SK-N-SH (cell line): ENCODE measurements at regions not wholly inside any gene's neighbourhood (a gene's known extent, or its start where the extent isn't known, plus 50 kb on each side); places are given as distances from the start of the nearest gene placed in this dataset.

ENCODE experiments used
- CTCF ChIA-PET: fragments of 300-600, 350-600 bp; formaldehyde crosslinking; extraction: SDS; loops from one replicate; lab custom pipeline; 2021; lab: Yijun Ruan, JAX
- POLR2A ChIA-PET: fragments of 350-600 bp; sonication (Branson Sonifier 250); formaldehyde crosslinking; extraction: SDS; loops from one replicate; lab custom pipeline; 2020; ENCODE audit warnings: antibody characterized with exemption, inconsistent platforms; lab: Yijun Ruan, JAX
- DNase-seq: peaks from one replicate; pipeline ENCODE4 v3.0.0; 2012
- H2AFZ ChIP-seq: fragments of 200-600 bp; sonication (generic); 2 replicates; pipeline ENCODE4 v1.8.1; 2016; ENCODE audit warnings: antibody characterized with exemption, mild to moderate bottlenecking, low read depth
- H3F3A ChIP-seq: fragments of 200-600 bp; sonication (generic); replicated peaks from 2 replicates; pipeline ENCODE3; 2016; ENCODE audit warnings: antibody characterized with exemption, mild to moderate bottlenecking; ENCODE audit not compliant: insufficient read depth
- H3K27ac ChIP-seq, 2 experiments: fragments of 200-500 bp in 1 of 2; fragments of 200-600 bp in 1 of 2; sonication (Bioruptor generic) in 1 of 2; sonication (generic), shearing (Covaris generic) in 1 of 2; 2 replicates each; pipeline versions ENCODE4 v1.5.1 to v1.6.1; 2014 to 2016; ENCODE audit warnings: low read depth in 2 of 2, inconsistent platforms in 1 of 2, low read length in 1 of 2, mild to moderate bottlenecking in 1 of 2, mixed read lengths in 1 of 2
- H3K27me3 ChIP-seq: fragments of 200-600 bp; sonication (generic), shearing (Covaris generic); 2 replicates; pipeline ENCODE4 v1.6.1; 2016; ENCODE audit warnings: mixed run types; ENCODE audit not compliant: insufficient read depth
- H3K36me3 ChIP-seq, 2 experiments: fragments of 200-500 bp in 1 of 2; fragments of 200-600 bp in 1 of 2; sonication (Bioruptor generic) in 1 of 2; sonication (generic) in 1 of 2; replicated peaks in 1 of 2; 2 replicates each; pipeline versions ENCODE3 to v1.5.1; 2014 to 2016; ENCODE audit warnings: low read length in 1 of 2, mild to moderate bottlenecking in 1 of 2; ENCODE audit not compliant: insufficient read depth in 2 of 2, control insufficient read depth in 1 of 2
- H3K4me1 ChIP-seq, 2 experiments: fragments of 200-500 bp in 1 of 2; fragments of 200-600 bp in 1 of 2; sonication (Bioruptor generic) in 1 of 2; sonication (generic), shearing (Covaris generic) in 1 of 2; 2 replicates each; pipeline versions ENCODE4 v1.5.1 to v1.6.1; 2014 to 2016; ENCODE audit warnings: low read depth in 1 of 2, low read length in 1 of 2, mixed run types in 1 of 2; ENCODE audit not compliant: insufficient read depth in 2 of 2, control insufficient read depth in 1 of 2
- H3K4me2 ChIP-seq: fragments of 200-600 bp; sonication (generic), shearing (Covaris generic); 2 replicates; pipeline ENCODE4 v1.6.1; 2017; ENCODE audit warnings: mixed run types
- H3K4me3 ChIP-seq, 2 experiments: fragments of 200-500 bp in 1 of 2; fragments of 200-600 bp in 1 of 2; sonication (Bioruptor generic) in 1 of 2; sonication (generic), shearing (Covaris generic) in 1 of 2; 2 replicates each; pipeline versions ENCODE4 v1.5.1 to v1.8.1; 2014 to 2016; ENCODE audit warnings: low read depth in 2 of 2, inconsistent platforms in 1 of 2, low read length in 1 of 2, mild to moderate bottlenecking in 1 of 2, mixed read lengths in 1 of 2, moderate library complexity in 1 of 2
- H3K79me2 ChIP-seq: fragments of 200-600 bp; sonication (generic); 2 replicates; pipeline ENCODE4 v1.8.1; 2017; ENCODE audit warnings: mild to moderate bottlenecking; ENCODE audit not compliant: insufficient read depth
- H3K9ac ChIP-seq: fragments of 200-600 bp; sonication (generic); 2 replicates; pipeline ENCODE4 v1.6.1; 2017; ENCODE audit warnings: mixed run types
- H3K9me2 ChIP-seq: fragments of 200-600 bp; sonication (generic); 2 replicates; pipeline ENCODE4 v1.6.1; 2017; ENCODE audit warnings: mixed run types
- H3K9me3 ChIP-seq: fragments of 200-600 bp; sonication (generic); 2 replicates; pipeline ENCODE4 v1.6.1; 2017; ENCODE audit warnings: mixed run types, mild to moderate bottlenecking, moderate library complexity
- H4K20me1 ChIP-seq: fragments of 200-600 bp; sonication (generic); 2 replicates; pipeline ENCODE4 v1.6.1; 2017; ENCODE audit warnings: mild to moderate bottlenecking, mixed run types; ENCODE audit not compliant: insufficient read depth
- ELF1 ChIP-seq: IDR thresholded peaks from 2 replicates; pipeline ENCODE4 v1.4.0; 2012
- EP300 ChIP-seq, 2 experiments: IDR thresholded peaks; 2 replicates each; pipeline versions ENCODE4 v1.4.0 to v1.6.1; 2012; ENCODE audit warnings: borderline replicate concordance in 1 of 2, low read depth in 1 of 2, low read length in 1 of 2
- EZH2phosphoT487 ChIP-seq: fragments of 200-600 bp; sonication (generic); IDR thresholded peaks from 2 replicates; pipeline ENCODE4 v1.6.1; 2017; ENCODE audit warnings: low read depth, mixed run types, mild to moderate bottlenecking, antibody characterized with exemption, moderate library complexity, borderline replicate concordance
- FOXJ3 ChIP-seq: sonication (generic); formaldehyde crosslinking; IDR thresholded peaks from 2 replicates; pipeline ENCODE4 v1.5.1; 2020; ENCODE audit warnings: mild to moderate bottlenecking, missing genetic modification reagents
- FOXM1 ChIP-seq: IDR thresholded peaks from 2 replicates; pipeline ENCODE4 v1.4.0; 2012; ENCODE audit warnings: low read depth, mild to moderate bottlenecking
- GATA2 ChIP-seq: sonication (generic); formaldehyde crosslinking; IDR thresholded peaks from 2 replicates; pipeline ENCODE4 v1.5.0; 2020; ENCODE audit warnings: mild to moderate bottlenecking, missing genetic modification reagents
- JUND ChIP-seq: IDR thresholded peaks from 2 replicates; pipeline ENCODE4 v1.4.0; 2012
- MEF2A ChIP-seq: IDR thresholded peaks from 2 replicates; pipeline ENCODE4 v1.4.0; 2012; ENCODE audit warnings: low read depth, borderline replicate concordance
- MXI1 ChIP-seq: IDR thresholded peaks from 2 replicates; pipeline ENCODE4 v1.6.1; 2012; ENCODE audit warnings: mild to moderate bottlenecking, low read depth, low read length, improper control_type of control experiment
- NFIC ChIP-seq: IDR thresholded peaks from 2 replicates; pipeline ENCODE4 v1.4.0; 2012; ENCODE audit warnings: borderline replicate concordance
- NRF1 ChIP-seq: IDR thresholded peaks from 2 replicates; pipeline ENCODE4 v1.6.1; 2012; ENCODE audit warnings: low read depth, mild to moderate bottlenecking, low read length
- POLR2AphosphoS5 ChIP-seq: IDR thresholded peaks from 2 replicates; pipeline ENCODE4 v1.6.1; 2012; ENCODE audit warnings: low read depth, low read length
- RAD21 ChIP-seq: IDR thresholded peaks from 2 replicates; pipeline ENCODE4 v1.6.1; 2012; ENCODE audit warnings: mild to moderate bottlenecking, low read length
- RCOR1 ChIP-seq: fragments of 150-350 bp; IDR thresholded peaks from 2 replicates; pipeline ENCODE4 v1.6.1; 2017; ENCODE audit warnings: antibody characterized with exemption, low read length
- REST ChIP-seq: IDR thresholded peaks from 2 replicates; pipeline ENCODE4 v1.6.1; 2012; ENCODE audit warnings: mild to moderate bottlenecking, low read depth, low read length, moderate library complexity
- RFX5 ChIP-seq: IDR thresholded peaks from 2 replicates; pipeline ENCODE4 v1.6.1; 2012; ENCODE audit warnings: mild to moderate bottlenecking, improper control_type of control experiment, low read length
- RXRA ChIP-seq: IDR thresholded peaks from 2 replicates; pipeline ENCODE4 v1.4.0; 2012; ENCODE audit warnings: low read depth, mild to moderate bottlenecking, borderline replicate concordance
- TAF1 ChIP-seq: IDR thresholded peaks from 2 replicates; pipeline ENCODE4 v1.6.1; 2012; ENCODE audit warnings: low read depth, mild to moderate bottlenecking, low read length, moderate library complexity, borderline replicate concordance
- TCF12 ChIP-seq: IDR thresholded peaks from 2 replicates; pipeline ENCODE4 v1.4.0; 2012
- TEAD4 ChIP-seq: IDR thresholded peaks from 2 replicates; pipeline ENCODE4 v1.4.0; 2012; ENCODE audit warnings: mild to moderate bottlenecking, borderline replicate concordance; ENCODE audit not compliant: insufficient read depth
- USF2 ChIP-seq: fragments of 150-350 bp; IDR thresholded peaks from 2 replicates; pipeline ENCODE4 v1.6.1; 2017; ENCODE audit warnings: antibody characterized with exemption, low read length, low read depth, borderline replicate concordance
- YY1 ChIP-seq: IDR thresholded peaks from 2 replicates; pipeline ENCODE4 v1.4.0; 2012; ENCODE audit warnings: low read depth, mild to moderate bottlenecking
- WGBS: methylation state at CpG from one replicate; pipeline ENCODE4 v1.1.6; 2017; ENCODE audit warnings: low lambda C conversion rate; 5-methylcytosine and 5-hydroxymethylcytosine counted together

GRCh38 chr5:40396317-40396716, 283.4 kb upstream of the PTGER4 start:
- DNase-seq: no peak
- H3K27me3 ChIP-seq: no peaks in the 10 kb centered on the region
- no peak for TF ChIP-seq RXRA
- TF ChIP-seq NRF1: no peak
- no peak for TF ChIP-seq TAF1
- TF ChIP-seq FOXM1: no peak
- TF ChIP-seq POLR2AphosphoS5: no peak
- no peak for TF ChIP-seq TEAD4
- no peak for TF ChIP-seq RAD21
- TF ChIP-seq EZH2phosphoT487: no peak
- no peak for TF ChIP-seq YY1
- no peak for TF ChIP-seq ELF1
- TF ChIP-seq MEF2A: no peak
- no peak for TF ChIP-seq GATA2
- no peak for TF ChIP-seq MXI1
- TF ChIP-seq TCF12: no peak
- no peak overlapping the region for H3K27ac ChIP-seq
- H3F3A ChIP-seq: no peaks in the 10 kb centered on the region
- no peak overlapping the region for H2AFZ ChIP-seq
- 7% methylated on average over 1 of the region's 1 CpG for WGBS
- CTCF ChIA-PET: no interaction called here
- no peaks in the 10 kb centered on the region for H3K79me2 ChIP-seq
- H3K9me3 ChIP-seq: no peaks in the 10 kb centered on the region
- no peak overlapping the region for H3K4me2 ChIP-seq
- no peak overlapping the region for H3K4me3 ChIP-seq
- H3K9ac ChIP-seq: no peak overlapping the region
- no peaks in the 10 kb centered on the region for H3K9me2 ChIP-seq
- no peaks in the 10 kb centered on the region for H3K4me1 ChIP-seq
- no peaks in the 10 kb centered on the region for H4K20me1 ChIP-seq
- no peaks in the 10 kb centered on the region for H3K36me3 ChIP-seq
- POLR2A ChIA-PET: no interaction called here

- Histone ChIP-seq H3K4me2 (no peak overlapping the region), H3K36me3 (no peaks in the 10 kb centered on the region)
- ChIA-PET POLR2A (no interaction called here), CTCF (no interaction called here)
- no peak for TF ChIP-seq EP300 (IDR thresholded peaks at IDR 0.05; ENCODE audit: borderline replicate concordance in 1 of 2, low read depth in 1 of 2, low read length in 1 of 2)
- no peak for TF ChIP-seq ELF1
- no peak for TF ChIP-seq REST
- no peak for TF ChIP-seq GATA2
- TF ChIP-seq MXI1: no peak
- no peak for TF ChIP-seq USF2
- no peak for TF ChIP-seq RFX5
- no peak for TF ChIP-seq TCF12
- TF ChIP-seq TEAD4: no peak
- TF ChIP-seq RCOR1: no peak
- no peak for TF ChIP-seq FOXJ3
- no peak for TF ChIP-seq FOXM1
- no peak for TF ChIP-seq NFIC
- no peak for TF ChIP-seq JUND
- TF ChIP-seq, all 33 proteins: peak for 0
- no peaks in the 10 kb centered on the region for H3K27me3 ChIP-seq
- no peak for DNase-seq
- no peaks in the 10 kb centered on the region for H3K4me1 ChIP-seq
- no peaks in the 10 kb centered on the region for H3K79me2 ChIP-seq
- no peaks in the 10 kb centered on the region for H4K20me1 ChIP-seq
- H3K9me3 ChIP-seq: no peaks in the 10 kb centered on the region
- no peaks in the 10 kb centered on the region for H3F3A ChIP-seq
- no peaks in the 10 kb centered on the region for H3K9me2 ChIP-seq
- H3K4me3 ChIP-seq: no peak overlapping the region
- H2AFZ ChIP-seq: no peak overlapping the region
- no peak overlapping the region for H3K27ac ChIP-seq
- 4% methylated on average over 4 of the region's 4 CpGs for WGBS
- no peak overlapping the region for H3K9ac ChIP-seq
These were observed 284.5 kb upstream of the PTGER4 start for GRCh38 chr5:40395251-40395650.
